ENCODE measurements at regions not wholly inside any gene's neighbourhood (a gene's known extent, or its start where the extent isn't known, plus 50 kb on each side); places are given as distances from the start of the nearest gene placed in this dataset.

DNA sequence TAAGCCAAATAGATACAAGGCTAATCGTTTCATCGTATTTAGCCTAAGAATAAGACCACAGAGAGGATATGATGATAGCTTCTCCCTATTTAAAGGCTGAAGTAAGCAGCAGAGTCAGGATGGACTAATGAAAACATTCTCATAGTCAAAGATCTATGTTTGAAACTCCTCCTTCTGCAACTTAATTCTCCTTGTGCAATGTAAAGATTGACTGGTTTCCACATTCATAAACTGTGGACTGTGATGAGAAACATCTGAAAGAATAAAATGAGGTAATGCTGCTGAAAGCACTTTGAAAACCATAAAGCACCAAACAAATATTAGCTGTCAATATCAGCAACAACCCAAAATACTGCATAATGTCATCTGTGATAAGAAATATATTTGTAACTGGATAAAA is 361.9 kb downstream of the CSNK1G3 start:
- peaks cover 0 to 2% of the 10 kb centered on the region in 2 donors for H3K4me1 ChIP-seq (ENCODE audit: control insufficient read depth in 2 of 2, insufficient read depth in 2 of 2, low read length in 1 of 2)
- no peaks in the 10 kb centered on the region for H3K27me3 ChIP-seq (ENCODE audit: control insufficient read depth in 1 of 2, insufficient read depth in 2 of 2, low read length in 2 of 2)
- WGBS, 2 donors: 72 to 79% methylated on average over 2 of the region's 2 CpGs
- H3K4me3 ChIP-seq (ENCODE audit: low read depth in 1 of 2, low read length in 2 of 2): no peak overlapping the region
- H3K36me3 ChIP-seq (ENCODE audit: control insufficient read depth in 2 of 2, insufficient read depth in 2 of 2, low read length in 1 of 2): no peaks in the 10 kb centered on the region
- no peaks in the 10 kb centered on the region for H3K9me3 ChIP-seq (ENCODE audit: control insufficient read depth in 2 of 2, insufficient read depth in 1 of 2, low read depth in 1 of 2, low read length in 1 of 2)
- H3K27ac ChIP-seq (ENCODE audit: low read depth in 2 of 2, low read length in 1 of 2): no peak overlapping the region

DNA sequence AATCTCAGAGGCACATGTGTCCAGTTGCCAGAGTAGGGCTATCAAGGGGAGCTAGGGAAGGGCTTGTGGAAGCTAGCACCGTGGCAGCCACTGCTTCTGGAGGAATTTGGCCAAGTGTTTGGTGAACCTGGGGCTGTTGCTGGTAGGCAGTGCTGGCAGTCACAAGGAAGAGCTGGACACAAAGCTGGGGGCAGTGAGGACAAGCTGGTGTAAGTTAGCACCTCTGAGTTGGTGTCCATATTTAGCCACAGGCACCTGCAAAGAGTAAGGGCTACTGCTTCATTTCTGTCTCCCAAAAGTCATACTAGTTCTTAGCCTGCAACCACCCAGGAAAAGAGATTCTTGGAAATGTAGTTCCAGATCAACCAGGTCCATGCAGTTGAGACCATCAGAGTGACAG is 359.4 kb downstream of the CSNK1G3 start:
- Histone ChIP-seq H3K9me3 (ENCODE audit: control insufficient read depth in 2 of 2, insufficient read depth in 1 of 2, low read depth in 1 of 2, low read length in 1 of 2) (no peaks in the 10 kb centered on the region), H3K27me3 (ENCODE audit: control insufficient read depth in 1 of 2, insufficient read depth in 2 of 2, low read length in 2 of 2) (no peaks in the 10 kb centered on the region), H3K4me3 (ENCODE audit: low read depth in 1 of 2, low read length in 2 of 2) (no peak overlapping the region), H3K27ac (ENCODE audit: low read depth in 2 of 2, low read length in 1 of 2) (no peak overlapping the region), H3K4me1 (ENCODE audit: control insufficient read depth in 2 of 2, insufficient read depth in 2 of 2, low read length in 1 of 2) (peaks cover 0 to 2% of the 10 kb centered on the region in 2 donors), H3K36me3 (ENCODE audit: control insufficient read depth in 2 of 2, insufficient read depth in 2 of 2, low read length in 1 of 2) (no peaks in the 10 kb centered on the region)
- 82 to 93% methylated on average over 1 of the region's 1 CpG for WGBS, 2 donors

- Histone ChIP-seq H3K27ac (ENCODE audit: low read depth in 2 of 2, low read length in 1 of 2) (no peak overlapping the region), H3K27me3 (ENCODE audit: control insufficient read depth in 1 of 2, insufficient read depth in 2 of 2, low read length in 2 of 2) (no peaks in the 10 kb centered on the region), H3K9me3 (ENCODE audit: control insufficient read depth in 2 of 2, insufficient read depth in 1 of 2, low read depth in 1 of 2, low read length in 1 of 2) (no peaks in the 10 kb centered on the region), H3K36me3 (ENCODE audit: control insufficient read depth in 2 of 2, insufficient read depth in 2 of 2, low read length in 1 of 2) (no peaks in the 10 kb centered on the region), H3K4me1 (ENCODE audit: control insufficient read depth in 2 of 2, insufficient read depth in 2 of 2, low read length in 1 of 2) (peaks cover 0 to 2% of the 10 kb centered on the region in 2 donors), H3K4me3 (ENCODE audit: low read depth in 1 of 2, low read length in 2 of 2) (no peak overlapping the region)
- 61 to 79% methylated on average over 4 of the region's 4 CpGs for WGBS, 2 donors
Observed at GRCh38 chr5:123868881-123869280, 356.9 kb downstream of the CSNK1G3 start.

DNA sequence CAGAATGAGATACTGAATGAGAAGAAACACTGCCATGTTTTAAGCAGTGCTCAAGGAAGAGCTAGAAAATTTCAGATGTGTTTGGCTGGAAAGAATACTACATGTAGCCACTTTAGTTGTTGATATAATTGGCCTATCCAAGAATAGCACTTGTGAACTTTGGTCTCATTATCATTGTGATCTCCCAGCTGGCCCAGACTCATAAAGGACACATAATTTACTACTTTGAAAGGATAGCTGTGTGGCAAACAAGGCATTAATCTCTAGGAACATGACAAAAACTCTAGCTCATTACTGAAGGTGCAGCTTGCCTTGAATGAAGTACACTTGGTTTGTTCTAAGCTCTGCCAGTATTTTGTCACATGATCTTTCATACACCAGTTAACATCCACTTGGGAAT is 356.3 kb downstream of the CSNK1G3 start:
- H3K27me3 ChIP-seq (ENCODE audit: control insufficient read depth in 1 of 2, insufficient read depth in 2 of 2, low read length in 2 of 2): no peaks in the 10 kb centered on the region
- H3K4me3 ChIP-seq (ENCODE audit: low read depth in 1 of 2, low read length in 2 of 2): no peak overlapping the region
- H3K4me1 ChIP-seq (ENCODE audit: control insufficient read depth in 2 of 2, insufficient read depth in 2 of 2, low read length in 1 of 2): peaks cover 0 to 2% of the 10 kb centered on the region in 2 donors
- no peaks in the 10 kb centered on the region for H3K9me3 ChIP-seq (ENCODE audit: control insufficient read depth in 2 of 2, insufficient read depth in 1 of 2, low read depth in 1 of 2, low read length in 1 of 2)
- H3K27ac ChIP-seq (ENCODE audit: low read depth in 2 of 2, low read length in 1 of 2): no peak overlapping the region
- H3K36me3 ChIP-seq (ENCODE audit: control insufficient read depth in 2 of 2, insufficient read depth in 2 of 2, low read length in 1 of 2): no peaks in the 10 kb centered on the region

GRCh38 chr5:123865641-123866040 is 353.7 kb downstream of the CSNK1G3 start:
- Histone ChIP-seq H3K27me3 (ENCODE audit: control insufficient read depth in 1 of 2, insufficient read depth in 2 of 2, low read length in 2 of 2) (no peaks in the 10 kb centered on the region), H3K4me3 (ENCODE audit: low read depth in 1 of 2, low read length in 2 of 2) (no peak overlapping the region), H3K4me1 (ENCODE audit: control insufficient read depth in 2 of 2, insufficient read depth in 2 of 2, low read length in 1 of 2) (no peaks in the 10 kb centered on the region), H3K36me3 (ENCODE audit: control insufficient read depth in 2 of 2, insufficient read depth in 2 of 2, low read length in 1 of 2) (no peaks in the 10 kb centered on the region), H3K27ac (ENCODE audit: low read depth in 2 of 2, low read length in 1 of 2) (no peak overlapping the region), H3K9me3 (ENCODE audit: control insufficient read depth in 2 of 2, insufficient read depth in 1 of 2, low read depth in 1 of 2, low read length in 1 of 2) (no peaks in the 10 kb centered on the region)
- WGBS, 2 donors: 91 to 93% methylated on average over 8 of the region's 8 CpGs

GRCh38 chr5:123864578-123864977 is 352.6 kb downstream of the CSNK1G3 start:
- no peak overlapping the region for H3K4me3 ChIP-seq (ENCODE audit: low read depth in 1 of 2, low read length in 2 of 2)
- H3K4me1 ChIP-seq (ENCODE audit: control insufficient read depth in 2 of 2, insufficient read depth in 2 of 2, low read length in 1 of 2): no peaks in the 10 kb centered on the region
- 79 to 90% methylated on average over 1 of the region's 1 CpG for WGBS, 2 donors
- no peaks in the 10 kb centered on the region for H3K36me3 ChIP-seq (ENCODE audit: control insufficient read depth in 2 of 2, insufficient read depth in 2 of 2, low read length in 1 of 2)
- H3K27me3 ChIP-seq (ENCODE audit: control insufficient read depth in 1 of 2, insufficient read depth in 2 of 2, low read length in 2 of 2): no peaks in the 10 kb centered on the region
- H3K27ac ChIP-seq (ENCODE audit: low read depth in 2 of 2, low read length in 1 of 2): no peak overlapping the region
- H3K9me3 ChIP-seq (ENCODE audit: control insufficient read depth in 2 of 2, insufficient read depth in 1 of 2, low read depth in 1 of 2, low read length in 1 of 2): no peaks in the 10 kb centered on the region

DNA sequence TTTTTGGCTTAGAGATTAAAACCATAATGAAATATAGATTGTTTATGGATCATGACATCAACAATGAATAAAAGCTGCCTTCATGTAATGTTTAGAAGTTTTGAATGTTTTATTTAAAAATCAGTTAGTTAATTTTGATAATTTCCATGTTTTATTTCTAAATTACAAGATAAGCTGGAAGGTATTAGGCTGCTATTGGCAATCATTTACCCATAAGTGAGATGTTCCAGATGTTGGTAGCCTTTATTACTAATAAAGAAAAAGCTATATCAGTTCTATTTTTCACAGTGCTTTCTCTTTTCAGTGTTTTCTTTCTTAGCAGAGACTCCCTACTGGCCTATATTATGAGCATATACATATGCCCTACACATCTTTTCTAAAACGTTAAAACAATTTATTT is 347.0 kb downstream of the CSNK1G3 start:
- 60 to 69% methylated on average over 1 of the region's 1 CpG for WGBS, 2 donors
- no peaks in the 10 kb centered on the region for H3K9me3 ChIP-seq (ENCODE audit: control insufficient read depth in 2 of 2, insufficient read depth in 1 of 2, low read depth in 1 of 2, low read length in 1 of 2)
- no peaks in the 10 kb centered on the region for H3K4me1 ChIP-seq (ENCODE audit: control insufficient read depth in 2 of 2, insufficient read depth in 2 of 2, low read length in 1 of 2)
- no peaks in the 10 kb centered on the region for H3K27me3 ChIP-seq (ENCODE audit: control insufficient read depth in 1 of 2, insufficient read depth in 2 of 2, low read length in 2 of 2)
- no peaks in the 10 kb centered on the region for H3K36me3 ChIP-seq (ENCODE audit: control insufficient read depth in 2 of 2, insufficient read depth in 2 of 2, low read length in 1 of 2)
- no peak overlapping the region for H3K27ac ChIP-seq (ENCODE audit: low read depth in 2 of 2, low read length in 1 of 2)
- no peak overlapping the region for H3K4me3 ChIP-seq (ENCODE audit: low read depth in 1 of 2, low read length in 2 of 2)

GRCh38 chr5:123856766-123857165 is 344.8 kb downstream of the CSNK1G3 start:
- Histone ChIP-seq H3K27ac (ENCODE audit: low read depth in 2 of 2, low read length in 1 of 2) (no peak overlapping the region), H3K36me3 (ENCODE audit: control insufficient read depth in 2 of 2, insufficient read depth in 2 of 2, low read length in 1 of 2) (no peaks in the 10 kb centered on the region), H3K27me3 (ENCODE audit: control insufficient read depth in 1 of 2, insufficient read depth in 2 of 2, low read length in 2 of 2) (no peaks in the 10 kb centered on the region), H3K4me3 (ENCODE audit: low read depth in 1 of 2, low read length in 2 of 2) (no peak overlapping the region), H3K4me1 (ENCODE audit: control insufficient read depth in 2 of 2, insufficient read depth in 2 of 2, low read length in 1 of 2) (no peaks in the 10 kb centered on the region), H3K9me3 (ENCODE audit: control insufficient read depth in 2 of 2, insufficient read depth in 1 of 2, low read depth in 1 of 2, low read length in 1 of 2) (no peaks in the 10 kb centered on the region)
- WGBS, 2 donors: 52 to 61% methylated on average over 1 of the region's 1 CpG

- Histone ChIP-seq H3K27me3 (ENCODE audit: control insufficient read depth in 1 of 2, insufficient read depth in 2 of 2, low read length in 2 of 2) (no peaks in the 10 kb centered on the region), H3K9me3 (ENCODE audit: control insufficient read depth in 2 of 2, insufficient read depth in 1 of 2, low read depth in 1 of 2, low read length in 1 of 2) (no peaks in the 10 kb centered on the region), H3K4me1 (ENCODE audit: control insufficient read depth in 2 of 2, insufficient read depth in 2 of 2, low read length in 1 of 2) (no peaks in the 10 kb centered on the region), H3K27ac (ENCODE audit: low read depth in 2 of 2, low read length in 1 of 2) (no peak overlapping the region), H3K4me3 (ENCODE audit: low read depth in 1 of 2, low read length in 2 of 2) (no peak overlapping the region), H3K36me3 (ENCODE audit: control insufficient read depth in 2 of 2, insufficient read depth in 2 of 2, low read length in 1 of 2) (no peaks in the 10 kb centered on the region)
Observed at GRCh38 chr5:123855609-123856008, 343.6 kb downstream of the CSNK1G3 start.

- 74 to 80% methylated on average over 6 of the region's 6 CpGs for WGBS, 2 donors
- no peaks in the 10 kb centered on the region for H3K9me3 ChIP-seq (ENCODE audit: control insufficient read depth in 2 of 2, insufficient read depth in 1 of 2, low read depth in 1 of 2, low read length in 1 of 2)
- H3K4me3 ChIP-seq (ENCODE audit: low read depth in 1 of 2, low read length in 2 of 2): no peak overlapping the region
- H3K36me3 ChIP-seq (ENCODE audit: control insufficient read depth in 2 of 2, insufficient read depth in 2 of 2, low read length in 1 of 2): no peaks in the 10 kb centered on the region
- H3K27me3 ChIP-seq (ENCODE audit: control insufficient read depth in 1 of 2, insufficient read depth in 2 of 2, low read length in 2 of 2): no peaks in the 10 kb centered on the region
- no peak overlapping the region for H3K27ac ChIP-seq (ENCODE audit: low read depth in 2 of 2, low read length in 1 of 2)
- no peaks in the 10 kb centered on the region for H3K4me1 ChIP-seq (ENCODE audit: control insufficient read depth in 2 of 2, insufficient read depth in 2 of 2, low read length in 1 of 2)
Observed at GRCh38 chr5:123845356-123846100, 333.6 kb downstream of the CSNK1G3 start.

All from esophagus (tissue), 2 donors.